ENCODE measurements at regions not wholly inside any gene's neighbourhood (a gene's known extent, or its start where the extent isn't known, plus 50 kb on each side); places are given as distances from the start of the nearest gene placed in this dataset.

- no peak for DNase-seq
- in situ Hi-C loops (cut with HindIII; ENCODE audit: low pct_ligation_motif_present, low sequenced_read_pairs) = no loop called here
- no peak overlapping the region for H3K4me3 ChIP-seq (ENCODE audit: low read depth, low read length)
- H3K27ac ChIP-seq = no peak overlapping the region
- no peaks in the 10 kb centered on the region for H3K36me3 ChIP-seq (replicated peaks)
- TF ChIP-seq, protein P1, sequence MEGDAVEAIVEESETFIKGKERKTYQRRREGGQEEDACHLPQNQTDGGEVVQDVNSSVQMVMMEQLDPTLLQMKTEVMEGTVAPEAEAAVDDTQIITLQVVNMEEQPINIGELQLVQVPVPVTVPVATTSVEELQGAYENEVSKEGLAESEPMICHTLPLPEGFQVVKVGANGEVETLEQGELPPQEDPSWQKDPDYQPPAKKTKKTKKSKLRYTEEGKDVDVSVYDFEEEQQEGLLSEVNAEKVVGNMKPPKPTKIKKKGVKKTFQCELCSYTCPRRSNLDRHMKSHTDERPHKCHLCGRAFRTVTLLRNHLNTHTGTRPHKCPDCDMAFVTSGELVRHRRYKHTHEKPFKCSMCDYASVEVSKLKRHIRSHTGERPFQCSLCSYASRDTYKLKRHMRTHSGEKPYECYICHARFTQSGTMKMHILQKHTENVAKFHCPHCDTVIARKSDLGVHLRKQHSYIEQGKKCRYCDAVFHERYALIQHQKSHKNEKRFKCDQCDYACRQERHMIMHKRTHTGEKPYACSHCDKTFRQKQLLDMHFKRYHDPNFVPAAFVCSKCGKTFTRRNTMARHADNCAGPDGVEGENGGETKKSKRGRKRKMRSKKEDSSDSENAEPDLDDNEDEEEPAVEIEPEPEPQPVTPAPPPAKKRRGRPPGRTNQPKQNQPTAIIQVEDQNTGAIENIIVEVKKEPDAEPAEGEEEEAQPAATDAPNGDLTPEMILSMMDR (IDR thresholded peaks at IDR 0.05; ENCODE audit: low read depth, low read length, missing control alignments) = no peak
- H3K27me3 ChIP-seq (replicated peaks) = no peaks in the 10 kb centered on the region
Measured at GRCh38 chr17:14756479-14756878, 455.6 kb downstream of the HS3ST3B1 start.

DNA sequence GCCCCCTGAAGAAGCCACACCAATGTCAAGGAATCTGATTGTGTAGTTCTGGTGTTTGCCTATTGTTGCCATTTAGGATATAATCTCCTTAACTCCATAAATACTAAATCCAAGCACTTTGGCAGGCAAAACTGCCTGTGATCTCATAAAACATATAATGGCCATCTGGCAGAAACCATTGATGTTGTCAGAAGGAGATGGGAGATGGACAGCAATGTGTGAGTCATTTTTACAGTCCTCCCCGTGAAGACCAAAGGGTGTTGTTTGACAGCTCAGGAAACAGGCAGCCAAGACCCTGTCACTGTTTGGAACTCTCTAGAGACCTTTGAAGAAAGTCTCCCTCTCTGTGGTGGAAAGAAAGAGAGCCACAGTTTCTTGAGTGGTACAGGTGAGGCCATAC lies 454.1 kb downstream of the HS3ST3B1 start:
- in situ Hi-C loops (cut with HindIII; ENCODE audit: low pct_ligation_motif_present, low sequenced_read_pairs) = no loop called here
- TF ChIP-seq, protein P1 (IDR thresholded peaks at IDR 0.05; ENCODE audit: low read depth, low read length, missing control alignments) = no peak

GRCh38 chr17:14753383-14753782 lies 452.5 kb downstream of the HS3ST3B1 start:
- Histone ChIP-seq H3K27me3 (replicated peaks) (no peaks in the 10 kb centered on the region), H3K4me3 (ENCODE audit: low read depth, low read length) (no peak overlapping the region), H3K36me3 (replicated peaks) (no peaks in the 10 kb centered on the region), H3K27ac (no peak overlapping the region)
- no peak for DNase-seq
- in situ Hi-C loops (cut with HindIII; ENCODE audit: low pct_ligation_motif_present, low sequenced_read_pairs) = no loop called here
- TF ChIP-seq, protein P1 (IDR thresholded peaks at IDR 0.05; ENCODE audit: low read depth, low read length, missing control alignments) = no peak

More for the DNA sequence above, 454.1 kb downstream of the HS3ST3B1 start:
- H3K4me3 ChIP-seq (ENCODE audit: low read depth, low read length) = no peak overlapping the region
- no peak for DNase-seq
- H3K36me3 ChIP-seq (replicated peaks) = no peaks in the 10 kb centered on the region
- H3K27me3 ChIP-seq (replicated peaks) = no peaks in the 10 kb centered on the region
- no peak overlapping the region for H3K27ac ChIP-seq

DNA sequence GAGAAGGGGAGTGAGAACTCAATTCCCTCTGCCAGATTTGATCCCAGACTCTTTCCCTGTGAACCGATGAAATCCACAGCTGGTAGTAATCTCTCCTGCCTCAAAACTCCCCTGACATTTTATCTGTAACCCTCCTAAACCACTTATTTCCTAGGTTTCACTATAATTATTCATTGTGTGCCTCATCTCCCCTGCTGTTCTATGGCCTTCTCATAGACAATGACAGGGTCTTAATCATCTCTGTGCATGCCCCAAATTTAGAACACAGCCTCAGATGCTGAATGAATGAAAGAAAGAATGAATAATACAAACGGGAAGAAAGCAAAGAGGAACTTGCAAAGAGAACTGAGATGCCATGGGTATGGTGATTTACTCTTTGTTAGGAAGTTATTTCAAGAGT lies 451.1 kb downstream of the HS3ST3B1 start:
- no peaks in the 10 kb centered on the region for H3K27me3 ChIP-seq (replicated peaks)
- in situ Hi-C loops (cut with HindIII; ENCODE audit: low pct_ligation_motif_present, low sequenced_read_pairs) = no loop called here
- TF ChIP-seq, protein P1 (IDR thresholded peaks at IDR 0.05; ENCODE audit: low read depth, low read length, missing control alignments) = no peak
- H3K36me3 ChIP-seq (replicated peaks) = no peaks in the 10 kb centered on the region
- no peak for DNase-seq
- H3K27ac ChIP-seq = no peak overlapping the region
- no peak overlapping the region for H3K4me3 ChIP-seq (ENCODE audit: low read depth, low read length)

- H3K4me3 ChIP-seq (ENCODE audit: low read depth, low read length) = no peak overlapping the region
- H3K36me3 ChIP-seq (replicated peaks) = no peaks in the 10 kb centered on the region
- in situ Hi-C loops (cut with HindIII; ENCODE audit: low pct_ligation_motif_present, low sequenced_read_pairs) = no loop called here
- DNase-seq = no peak
- no peak overlapping the region for H3K27ac ChIP-seq
- TF ChIP-seq, protein P1 (IDR thresholded peaks at IDR 0.05; ENCODE audit: low read depth, low read length, missing control alignments) = no peak
- H3K27me3 ChIP-seq (replicated peaks) = no peaks in the 10 kb centered on the region
Measured at GRCh38 chr17:14750866-14751265, 450.0 kb downstream of the HS3ST3B1 start.

DNA sequence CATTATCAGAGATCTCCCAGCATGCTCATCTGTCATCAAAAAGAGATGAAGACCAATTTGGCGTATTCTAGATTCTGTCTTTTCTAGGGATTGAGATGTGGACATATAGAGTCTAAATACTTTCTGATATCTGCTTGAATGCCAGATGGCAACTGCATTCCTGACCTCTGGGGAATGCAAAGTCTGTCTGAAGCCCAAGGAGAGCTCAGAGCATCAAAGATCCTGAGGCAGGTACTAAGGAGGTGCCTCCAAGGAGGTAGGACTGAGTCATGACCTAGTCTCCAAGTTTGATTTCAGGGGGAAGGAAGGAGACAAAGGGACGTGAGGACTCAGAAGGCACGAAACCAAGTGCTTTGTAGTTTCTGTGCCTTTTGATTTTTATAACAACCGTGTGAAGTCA lies 448.4 kb downstream of the HS3ST3B1 start:
- H3K36me3 ChIP-seq (replicated peaks) = no peaks in the 10 kb centered on the region
- TF ChIP-seq, protein P1 (IDR thresholded peaks at IDR 0.05; ENCODE audit: low read depth, low read length, missing control alignments) = no peak
- H3K4me3 ChIP-seq (ENCODE audit: low read depth, low read length) = no peak overlapping the region
- in situ Hi-C loops (cut with HindIII; ENCODE audit: low pct_ligation_motif_present, low sequenced_read_pairs) = no loop called here
- no peak for DNase-seq
- H3K27ac ChIP-seq = no peak overlapping the region
- H3K27me3 ChIP-seq (replicated peaks) = no peaks in the 10 kb centered on the region
